DOHH2 (cell line): ENCODE measurements at regions not wholly inside any gene's neighbourhood (a gene's known extent, or its start where the extent isn't known, plus 50 kb on each side); places are given as distances from the start of the nearest gene placed in this dataset.

ENCODE experiments used
- CTCF ChIP-seq: fragments of 200-600 bp; sonication (generic); IDR thresholded peaks from one replicate; pipeline ENCODE4 v1.5.1; 2014; ENCODE audit warnings: antibody characterized with exemption, mild to moderate bottlenecking, low read depth, low read length; ENCODE audit not compliant: poor library complexity, severe bottlenecking
- EZH2phosphoT487 ChIP-seq: fragments of 200-600 bp; sonication (generic); IDR thresholded peaks from 2 replicates; pipeline ENCODE4 v1.6.1; 2017; ENCODE audit warnings: borderline replicate concordance, mild to moderate bottlenecking, antibody characterized with exemption, low read length, moderate library complexity, mixed read lengths

GRCh38 chr15:29613951-29614382 lies 208.3 kb downstream of the TJP1 start:
- TF ChIP-seq CTCF (peak; percentile 34), EZH2phosphoT487 (no peak)
